CD4-positive, alpha-beta T cell treated with Interleukin-4 for 4 hours (primary cell): ENCODE measurements at regions not wholly inside any gene's neighbourhood (a gene's known extent, or its start where the extent isn't known, plus 50 kb on each side); places are given as distances from the start of the nearest gene placed in this dataset.
"Not testable (repeated sequence)": the region's sequence is repeated elsewhere in the genome, so short reads cannot be mapped to it uniquely, and the experiment has no call there.

ENCODE experiments used
- DNase-seq: peaks from one replicate; pipeline ENCODE4 v3.0.0-alpha.2; 2020

DNA sequence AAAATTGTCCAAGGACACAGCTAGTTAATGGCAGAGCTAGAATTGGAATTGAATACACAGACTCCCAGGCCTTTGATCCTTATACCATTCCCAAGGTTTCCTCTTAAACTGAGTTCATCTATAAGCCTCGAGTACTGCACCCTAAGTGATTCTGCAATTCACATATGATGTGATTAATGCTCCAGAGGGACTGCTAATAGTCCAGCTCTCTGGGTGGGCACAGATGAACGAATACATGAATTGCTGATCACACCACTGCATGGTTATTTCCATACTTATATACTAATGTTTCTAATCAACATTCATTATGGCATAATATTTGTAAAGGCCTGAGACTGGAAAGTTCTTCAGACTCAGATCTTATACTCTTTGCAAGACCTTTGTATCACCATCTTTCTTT lies 101.8 kb downstream of the NUFIP1 start:
- DNase-seq, result no peak

DNA sequence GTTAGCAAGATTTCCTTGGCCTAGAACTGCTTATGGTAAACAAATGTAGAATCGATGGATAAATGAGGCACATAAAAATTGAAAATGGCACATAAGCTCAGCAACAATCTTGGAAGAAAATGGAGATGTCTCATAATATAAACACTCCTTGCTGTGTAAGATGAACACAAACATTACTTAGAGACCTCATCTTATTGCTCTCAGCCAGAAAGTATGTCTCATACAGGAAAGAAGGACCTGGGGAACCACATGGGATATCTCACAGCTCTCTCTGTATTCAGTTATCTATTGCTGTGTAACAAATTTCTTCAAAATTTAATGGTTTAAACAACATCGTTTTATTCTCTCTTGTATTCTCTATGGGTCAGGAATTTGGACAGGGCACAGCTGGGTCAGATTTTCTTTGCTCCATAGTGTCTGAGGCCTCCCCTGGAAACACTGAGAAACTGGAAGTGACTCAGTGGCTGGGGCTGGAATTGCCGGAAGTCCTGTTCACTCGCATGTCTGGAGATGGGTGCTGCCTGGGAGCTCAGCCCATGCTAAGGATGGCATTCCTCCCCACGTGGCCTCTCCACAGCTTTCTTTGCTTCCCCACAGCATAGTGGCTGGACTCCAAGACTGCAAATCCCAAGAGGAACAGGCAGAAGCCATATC lies 105.1 kb downstream of the NUFIP1 start:
- no peak for DNase-seq

DNA sequence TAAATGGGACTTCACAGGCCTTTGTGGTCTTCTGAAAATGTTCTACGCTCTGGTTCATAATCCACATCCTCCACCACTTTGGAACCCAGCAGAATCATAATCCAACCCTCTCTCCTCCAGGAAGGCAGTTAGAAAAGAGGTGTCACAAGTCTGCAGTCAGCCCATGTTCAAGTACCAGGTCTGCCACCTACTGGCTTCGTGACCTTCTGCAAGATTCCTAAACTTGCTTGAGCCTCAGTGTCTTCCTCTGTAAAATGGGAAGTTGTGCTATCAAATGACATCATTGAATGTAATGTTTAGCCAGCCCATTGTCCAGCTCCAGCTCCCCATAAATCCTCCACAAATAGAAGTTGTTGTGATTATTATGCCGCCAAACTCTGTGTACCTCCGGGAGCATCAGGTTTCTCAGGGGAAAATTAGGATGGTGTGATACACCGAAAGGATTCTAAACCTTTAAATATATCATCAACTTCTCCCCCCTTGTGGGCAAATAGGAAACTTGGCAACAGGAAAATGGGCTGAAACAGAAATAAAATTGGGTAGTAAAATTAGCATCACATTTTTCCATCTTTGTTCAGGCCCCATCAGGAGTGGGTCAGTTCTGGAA lies 109.7 kb downstream of the NUFIP1 start:
- DNase-seq, result no peak

DNA sequence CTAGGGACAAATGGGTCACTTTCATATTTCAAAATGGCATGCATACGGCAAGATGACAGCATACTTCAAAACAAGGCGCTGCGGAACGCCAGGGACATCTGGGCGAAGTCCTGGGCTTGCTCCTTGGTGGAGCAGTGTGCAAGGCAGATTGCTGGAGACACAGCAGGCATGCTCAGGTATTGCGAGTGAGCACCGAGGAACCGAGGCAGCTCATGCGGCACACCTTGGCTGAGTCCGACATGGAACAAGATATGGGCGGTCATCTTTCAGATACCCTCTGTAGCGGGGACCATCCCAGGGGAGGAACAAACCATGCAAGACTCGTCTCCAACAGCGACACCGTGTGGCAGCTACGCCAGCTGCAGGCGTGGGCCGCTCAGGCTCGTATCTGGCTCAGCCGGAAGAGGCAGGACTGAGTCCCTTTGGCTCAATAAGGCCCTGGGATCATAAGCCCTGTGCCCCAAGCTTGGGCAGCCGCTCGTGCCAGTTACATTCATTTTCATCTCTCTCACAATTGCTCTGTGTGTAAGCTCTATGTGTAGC lies 112.4 kb downstream of the NUFIP1 start:
- DNase-seq, result no peak

DNA sequence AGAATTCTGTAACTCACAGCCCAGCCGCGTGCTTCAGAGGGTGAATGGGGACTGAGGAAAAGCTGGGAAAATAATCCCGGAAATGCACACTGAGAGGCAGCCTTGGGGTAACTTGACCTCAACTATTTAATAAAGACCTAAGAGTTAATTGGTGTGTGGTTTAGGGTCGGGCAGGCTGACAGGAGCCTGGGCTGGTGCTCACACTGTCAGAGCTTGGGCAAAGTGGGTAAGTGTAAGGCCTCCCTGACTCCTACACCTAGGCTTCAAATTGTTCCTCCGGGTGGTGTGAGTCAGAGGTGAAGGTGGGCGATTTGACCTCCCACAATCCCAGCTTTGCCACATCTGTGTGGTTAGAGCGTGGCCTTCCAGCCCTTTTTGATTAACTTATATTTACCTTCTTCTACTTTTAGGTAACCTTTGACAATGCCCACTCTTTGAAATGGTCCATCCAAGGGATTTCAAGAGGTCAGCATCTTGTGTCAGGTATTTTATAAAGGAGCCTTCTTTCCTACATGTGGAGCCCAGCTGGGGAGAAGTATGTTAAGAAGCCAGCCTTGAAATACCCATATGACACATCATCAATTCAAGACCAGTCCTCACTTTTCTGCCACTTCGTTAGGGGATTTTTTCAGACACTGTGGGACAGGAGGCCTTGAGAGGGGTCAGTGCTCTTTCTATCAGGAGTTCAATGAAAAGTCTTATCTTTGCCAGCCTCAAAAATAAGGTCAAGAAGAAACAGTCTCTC lies 114.2 kb downstream of the NUFIP1 start:
- DNase-seq, result no peak

DNA sequence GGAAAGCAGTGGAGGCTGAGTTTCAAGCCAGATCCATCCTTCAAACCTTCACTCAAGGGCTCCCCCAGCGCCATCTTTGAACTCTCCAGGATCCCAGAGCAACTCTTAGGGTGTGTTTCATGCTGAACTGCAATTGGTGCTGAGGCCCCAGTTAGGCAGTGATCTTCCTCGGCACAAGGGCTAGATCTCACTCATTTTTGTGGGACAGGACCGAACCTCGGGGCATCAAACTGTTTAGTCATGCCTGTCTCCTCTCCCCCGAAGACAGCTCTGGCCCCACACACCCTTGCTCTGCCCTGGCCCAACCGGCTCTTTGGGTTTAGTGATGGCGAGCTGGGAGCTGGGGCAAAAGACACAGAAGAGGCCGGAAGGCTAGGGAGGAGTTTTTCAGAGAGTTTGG lies 115.1 kb downstream of the NUFIP1 start:
- no peak for DNase-seq

DNA sequence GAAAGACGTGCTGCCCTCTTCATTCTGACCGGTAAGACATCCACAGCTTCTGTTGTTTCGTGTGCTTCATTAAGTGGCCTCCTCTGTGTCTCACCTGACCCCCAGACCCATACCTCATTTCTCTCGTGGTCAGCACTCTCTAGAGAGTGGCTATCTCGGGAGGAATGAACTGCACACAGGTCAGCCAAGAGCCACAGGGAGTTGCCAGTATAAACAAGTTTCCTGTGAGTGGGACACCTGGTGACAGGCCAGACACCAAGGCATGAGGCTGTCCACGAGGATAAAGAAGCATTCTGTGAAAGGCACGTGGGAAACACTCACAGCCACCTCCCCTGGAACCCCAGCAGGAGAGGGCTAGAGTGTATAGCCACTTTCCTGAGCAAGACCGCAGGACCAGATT lies 115.8 kb downstream of the NUFIP1 start:
- no peak for DNase-seq

DNA sequence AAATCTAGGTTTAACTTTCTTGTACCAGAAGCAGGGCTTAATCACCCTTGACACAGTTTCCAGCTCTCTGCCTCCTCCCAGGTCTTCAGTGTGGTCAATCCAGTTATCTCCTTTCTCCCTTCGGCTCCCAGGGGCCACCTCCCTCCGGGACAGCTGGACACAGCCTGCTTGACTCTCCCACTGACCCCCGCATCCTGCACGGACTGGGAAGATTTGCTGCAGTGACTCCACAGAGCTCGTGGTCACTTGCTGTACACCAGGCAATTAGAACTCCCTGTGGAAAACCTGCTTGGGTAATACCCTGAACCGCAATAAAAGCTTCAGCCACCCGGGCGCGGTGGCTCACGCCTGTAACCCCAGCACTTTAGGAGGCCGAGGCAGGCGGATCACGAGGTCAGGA lies 116.5 kb downstream of the NUFIP1 start:
- DNase-seq, result no peak

DNA sequence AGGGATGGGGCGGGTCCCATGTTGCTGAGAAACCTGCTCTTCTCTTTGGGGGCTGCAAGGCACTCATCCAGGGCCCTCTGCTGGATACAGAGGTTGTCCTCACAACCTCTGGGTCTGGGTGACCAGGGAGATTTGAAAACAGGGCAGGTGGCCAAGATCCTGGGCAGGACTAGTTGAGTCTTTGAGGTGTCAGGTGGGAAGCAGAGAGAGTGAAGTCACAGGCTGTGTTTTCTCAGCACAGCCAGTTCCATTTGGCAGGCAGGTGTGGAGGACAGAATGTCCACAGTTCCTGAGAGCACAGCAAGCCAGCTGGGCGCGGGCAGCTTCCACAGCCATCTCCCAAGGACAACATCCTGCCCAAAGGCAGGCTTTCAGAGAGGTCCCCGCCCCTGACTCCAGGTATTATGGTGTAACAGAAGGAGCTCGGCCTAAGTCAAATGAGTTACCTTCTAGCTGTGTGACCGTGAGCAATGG lies 118.8 kb downstream of the NUFIP1 start:
- DNase-seq, result no peak

DNA sequence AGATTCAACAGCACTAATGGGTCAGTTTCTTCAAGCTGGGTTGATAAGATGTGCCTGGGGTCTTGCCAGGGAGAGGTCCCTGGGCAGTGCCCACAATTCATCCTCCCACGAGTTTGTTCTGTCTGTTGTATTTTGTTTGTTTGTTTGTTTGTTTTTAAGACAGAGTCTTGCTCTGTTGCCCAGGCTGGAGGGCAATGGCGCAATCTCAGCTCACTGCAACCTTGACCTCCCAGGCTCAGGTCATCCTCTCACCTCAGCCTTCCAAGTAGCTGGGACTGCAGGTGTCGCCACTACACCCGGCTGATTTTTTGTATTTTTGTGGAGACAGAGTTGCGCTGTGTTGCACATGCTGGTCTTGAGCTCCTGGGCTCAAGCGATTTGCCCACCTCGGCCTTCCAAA lies 120.1 kb downstream of the NUFIP1 start:
- DNase-seq, result no peak

DNA sequence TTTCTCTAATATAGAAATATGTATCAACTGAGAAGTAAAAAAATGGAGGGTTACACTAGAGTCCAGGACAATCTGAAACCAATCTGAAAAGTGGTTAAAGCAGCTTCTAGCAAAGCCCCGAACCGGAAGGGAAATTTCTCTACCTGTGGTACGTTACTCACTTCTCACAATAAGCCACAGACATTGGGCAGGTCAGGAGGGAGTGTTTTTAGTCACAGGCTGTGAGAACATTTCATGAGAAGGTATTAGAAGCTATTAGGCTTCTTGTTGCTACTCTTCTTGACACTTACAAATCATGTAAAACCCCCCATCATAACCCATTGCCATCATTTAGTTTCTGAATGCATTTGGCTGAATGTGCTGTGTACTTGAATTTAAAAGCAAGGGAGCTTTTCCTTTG lies 120.9 kb downstream of the NUFIP1 start:
- DNase-seq, result no peak

DNA sequence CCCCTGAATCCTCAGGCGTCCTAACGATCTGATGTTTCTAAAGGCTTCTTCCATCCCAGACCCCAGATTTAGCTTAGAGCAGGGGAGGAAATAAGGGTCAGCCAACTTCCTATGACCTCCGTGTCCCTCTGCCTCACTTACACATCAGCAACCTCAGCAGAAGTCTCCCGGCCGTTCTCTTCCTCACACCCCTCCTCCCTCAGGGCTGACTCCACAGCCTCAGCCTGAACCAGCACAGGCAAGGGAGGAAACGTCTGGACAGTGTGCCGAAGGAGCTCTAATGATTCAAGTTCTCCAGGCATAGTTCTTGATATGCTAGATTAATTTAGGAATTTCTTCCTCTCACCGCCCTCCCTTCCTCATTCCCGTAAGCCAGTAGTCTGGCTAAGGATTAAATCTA lies 121.4 kb downstream of the NUFIP1 start:
- DNase-seq, result no peak

DNA sequence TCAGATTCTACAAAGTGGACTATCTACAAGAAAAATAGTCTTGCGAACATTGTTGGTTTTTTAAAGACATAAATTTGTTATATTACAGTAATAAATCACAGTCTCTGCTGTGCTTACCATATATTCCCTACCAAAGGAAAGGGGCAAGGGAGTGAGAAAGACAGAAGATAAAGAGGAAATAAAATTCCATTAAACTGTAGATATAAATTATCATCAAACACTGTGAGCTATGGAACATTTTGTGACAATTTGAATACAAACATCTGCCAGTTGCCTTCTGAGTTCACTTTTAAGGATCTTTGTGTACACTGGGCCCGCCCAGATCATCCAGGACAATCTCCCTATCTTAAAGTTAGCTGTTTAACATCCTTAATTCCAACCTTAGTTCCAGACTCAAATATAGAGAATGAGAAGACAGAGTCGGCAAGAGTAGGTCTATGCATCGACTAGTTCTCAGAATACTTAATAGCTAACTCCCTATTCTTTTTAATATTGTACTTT lies 122.8 kb downstream of the NUFIP1 start:
- DNase-seq, result no peak

DNA sequence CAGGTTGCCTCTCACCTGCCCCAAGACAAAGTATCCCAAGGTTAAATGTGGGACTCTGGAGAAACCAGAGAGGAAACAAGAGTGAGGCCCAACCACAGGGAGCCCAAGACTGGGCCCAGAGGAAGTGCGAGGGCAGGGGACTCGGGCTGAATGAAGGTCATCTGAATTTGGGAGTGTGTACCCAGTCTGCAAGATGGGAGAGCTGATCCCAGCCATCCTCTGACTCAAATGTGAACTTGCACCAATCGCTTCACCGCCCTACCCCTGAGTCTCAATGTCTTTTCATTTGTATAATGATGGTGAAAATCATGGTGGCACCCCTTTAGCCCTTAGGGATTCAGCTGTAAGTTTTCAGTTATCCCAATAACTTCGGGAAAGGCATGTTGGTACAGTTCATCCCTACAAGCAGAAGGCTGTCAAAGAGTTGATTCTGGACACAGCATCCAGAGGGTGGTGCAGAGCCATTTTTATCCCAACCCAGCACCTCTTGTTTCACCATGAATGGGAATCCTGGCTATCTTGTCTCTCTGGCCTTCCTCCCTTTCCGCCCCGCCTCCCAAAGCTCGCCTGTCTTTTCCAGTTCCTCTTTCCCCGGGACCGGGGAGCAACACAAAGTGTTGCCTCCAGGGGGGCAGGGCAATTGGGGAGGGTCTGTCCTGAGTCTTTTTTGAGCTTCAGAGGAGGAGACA lies 123.4 kb downstream of the NUFIP1 start:
- no peak for DNase-seq

DNA sequence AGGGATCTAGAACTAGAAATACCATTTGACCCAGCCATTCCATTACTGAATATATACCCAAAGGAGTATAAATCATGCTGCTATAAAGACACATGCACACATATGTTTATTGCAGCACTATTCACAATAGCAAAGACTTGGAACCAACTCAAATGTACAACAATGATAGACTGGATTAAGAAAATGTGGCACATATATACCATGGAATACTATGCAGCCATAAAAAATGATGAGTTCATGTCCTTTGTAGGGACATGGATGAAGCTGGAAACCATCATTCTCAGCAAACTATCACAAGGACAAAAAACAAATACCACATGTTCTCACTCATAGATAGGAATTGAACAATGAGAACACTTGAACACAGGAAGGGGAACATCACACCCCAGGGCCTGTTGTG lies 125.6 kb downstream of the NUFIP1 start:
- DNase-seq, result not testable (repeated sequence)

DNA sequence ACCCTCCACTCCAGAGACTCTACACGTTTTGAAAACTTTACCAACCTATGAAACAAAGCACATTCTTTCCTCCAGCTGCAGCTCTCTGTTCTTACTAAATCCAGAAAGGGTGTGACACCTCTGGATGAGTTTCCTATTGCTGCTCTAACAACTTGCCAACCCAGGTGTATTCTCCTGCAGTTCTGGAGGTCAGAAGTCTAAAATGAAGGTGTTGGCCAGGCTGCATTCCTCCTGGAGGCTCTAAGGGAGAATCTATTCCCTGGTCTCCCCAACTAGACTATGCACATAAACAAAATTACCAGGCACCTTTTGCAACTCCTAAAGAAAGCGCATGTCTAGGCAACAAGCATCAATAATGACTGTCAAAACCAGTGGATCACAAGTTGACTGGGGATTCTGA lies 128.8 kb downstream of the NUFIP1 start:
- no peak for DNase-seq

DNA sequence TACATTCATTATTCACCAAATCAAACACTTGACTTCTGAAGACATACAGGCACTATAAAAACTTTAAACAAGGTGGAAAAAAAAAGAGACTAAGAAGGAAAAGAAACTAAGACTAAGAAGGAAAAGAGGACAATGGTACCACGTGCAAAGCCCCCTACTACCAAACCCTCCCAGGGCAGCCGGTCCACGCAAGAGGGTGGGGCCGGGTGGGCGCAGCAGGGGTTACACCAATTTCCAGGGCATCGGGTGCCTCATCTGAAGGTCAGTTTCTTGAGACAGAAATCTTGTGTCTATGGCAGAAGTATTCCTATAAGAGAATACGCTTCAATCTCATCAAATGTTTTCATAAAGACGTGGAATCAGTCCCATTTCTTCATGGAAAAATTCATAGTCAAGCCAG lies 131.5 kb downstream of the NUFIP1 start:
- no peak for DNase-seq

DNA sequence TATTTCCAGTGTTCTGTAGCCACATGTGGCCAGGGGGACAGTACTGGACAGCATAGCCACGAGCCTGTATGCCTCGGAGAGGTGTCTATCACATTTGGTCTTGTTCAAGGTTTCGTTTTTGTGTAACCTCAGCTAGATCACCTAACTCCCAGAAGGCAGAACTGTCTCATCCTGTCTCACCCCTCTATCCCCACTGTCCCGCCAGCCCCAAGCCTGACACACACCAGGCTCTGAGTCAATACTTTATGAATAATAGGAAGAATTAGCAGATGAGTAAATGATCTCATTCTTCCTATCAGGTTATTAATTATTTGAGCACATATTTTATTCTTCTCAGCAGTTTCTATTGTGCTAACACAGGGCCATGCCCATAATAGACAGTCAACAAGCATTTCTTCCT lies 132.2 kb downstream of the NUFIP1 start:
- no peak for DNase-seq

DNA sequence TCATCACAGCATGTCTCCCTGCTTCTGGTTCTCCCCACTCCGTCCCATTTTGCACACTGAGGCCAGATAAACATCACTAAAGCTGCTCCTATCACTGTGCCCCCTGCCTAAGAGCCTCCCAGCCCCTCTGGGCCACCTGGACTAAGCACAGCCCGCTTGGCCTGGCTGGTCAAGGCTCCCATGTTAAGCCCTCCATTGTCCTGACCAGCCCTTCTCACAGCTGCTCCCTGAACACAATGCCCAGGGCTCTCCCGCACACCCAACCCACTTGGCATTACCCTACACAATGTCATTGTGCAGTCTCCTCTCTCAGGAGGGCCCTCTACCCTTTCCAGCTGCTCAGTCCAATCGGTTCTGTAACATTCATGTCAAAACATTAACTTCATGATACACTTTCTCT lies 133.4 kb downstream of the NUFIP1 start:
- DNase-seq, result no peak

DNA sequence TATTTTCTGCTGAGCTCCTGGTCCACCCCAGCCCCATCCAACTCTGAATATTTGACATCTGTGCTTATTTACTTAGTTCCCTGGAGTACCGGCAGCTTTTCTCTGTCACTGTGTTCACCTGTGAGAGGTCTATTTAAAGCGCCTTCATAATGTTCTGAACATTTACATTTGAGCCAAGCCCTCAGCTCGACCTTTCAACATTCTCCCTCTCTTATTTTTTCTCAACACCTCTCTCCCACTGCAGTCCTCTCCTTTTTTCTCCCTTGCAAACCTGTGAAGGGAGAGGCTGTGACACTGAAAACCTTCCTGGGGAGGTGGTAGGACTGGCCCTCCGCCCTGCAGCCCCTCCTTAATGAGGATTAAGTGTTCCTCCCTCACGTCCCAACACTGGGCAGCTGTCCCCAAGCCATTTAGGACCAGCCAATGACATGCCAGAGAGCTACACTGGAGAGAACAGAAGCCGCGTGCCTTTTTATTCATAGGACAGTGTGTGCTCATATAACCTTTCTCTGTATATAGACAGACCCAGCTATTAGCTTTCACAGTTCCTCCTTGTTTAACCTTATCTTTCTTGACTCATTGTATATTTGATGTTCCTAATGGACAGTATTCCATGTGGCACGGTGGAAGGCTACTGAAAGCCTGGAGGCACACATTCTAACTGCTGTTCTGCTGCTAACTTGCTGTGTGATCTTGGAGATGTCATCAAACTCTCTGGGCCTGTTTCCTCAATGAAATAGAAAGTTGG lies 134.8 kb downstream of the NUFIP1 start:
- no peak for DNase-seq

DNA sequence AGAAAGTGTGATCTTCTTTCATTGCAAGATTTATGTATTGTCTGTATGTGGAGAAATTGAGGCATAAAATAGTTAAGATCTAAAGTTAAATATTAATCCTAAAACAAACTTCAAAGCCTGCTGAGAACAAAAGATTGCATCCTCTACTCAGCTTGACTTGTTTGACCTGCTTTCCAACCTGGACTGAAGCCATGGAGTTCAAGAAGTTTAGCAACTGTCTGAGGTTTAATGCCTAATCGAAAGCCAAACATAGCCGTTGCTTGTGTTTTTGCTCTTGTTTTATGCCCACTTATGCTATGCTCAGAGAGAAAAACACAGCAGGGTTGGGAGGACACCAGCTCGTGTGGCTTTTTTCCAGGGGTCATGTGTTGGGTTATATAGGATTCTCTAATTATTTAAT lies 135.6 kb downstream of the NUFIP1 start:
- no peak for DNase-seq

DNA sequence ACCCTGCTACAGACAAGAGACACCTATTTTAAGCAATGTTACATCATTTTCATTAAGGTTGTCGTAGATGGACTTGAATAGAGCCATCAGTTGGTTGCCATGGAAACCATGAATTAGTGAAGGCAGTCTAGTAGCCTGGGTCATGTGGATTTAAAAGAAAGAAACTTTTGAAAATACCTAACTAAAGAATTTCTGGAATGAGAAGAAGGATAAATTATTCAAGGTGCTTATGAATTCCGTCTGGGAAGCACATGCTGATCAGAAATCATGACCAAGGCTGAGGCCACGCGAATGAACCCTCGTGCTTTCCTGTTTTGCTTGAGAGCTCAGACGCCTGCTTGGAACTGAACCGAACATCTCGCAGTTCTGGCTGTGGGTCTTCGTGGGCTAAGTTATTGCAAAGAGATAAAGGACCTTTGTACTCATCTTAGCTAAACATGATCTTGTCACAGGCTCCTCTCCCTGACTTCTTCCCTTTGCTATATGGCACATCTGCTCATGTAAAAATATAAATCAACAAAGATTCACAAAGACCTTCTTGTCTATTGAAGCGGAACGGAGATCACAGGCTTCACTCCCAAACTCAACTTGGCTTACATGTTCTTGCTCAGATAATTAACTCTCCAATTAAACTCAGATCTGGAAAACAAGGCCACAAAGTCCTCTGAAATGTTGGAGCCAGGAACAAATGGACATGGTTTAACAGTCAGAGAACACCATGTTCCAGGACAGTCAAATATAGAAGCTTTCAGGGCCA lies 140.2 kb downstream of the NUFIP1 start:
- DNase-seq, result no peak
